GM21526 (cell line): ENCODE measurements at regions not wholly inside any gene's neighbourhood (a gene's known extent, or its start where the extent isn't known, plus 50 kb on each side); places are given as distances from the start of the nearest gene placed in this dataset.
"Not testable (repeated sequence)": the region's sequence is repeated elsewhere in the genome, so short reads cannot be mapped to it uniquely, and the experiment has no call there.

Source experiments
- ATAC-seq: cut with Tn5 transposase; IDR thresholded peaks from one replicate; pipeline ENCODE4 v1.9.1; 2021; ENCODE audit warnings: moderate library complexity; ENCODE audit not compliant: unreplicated experiment, low FRiP score

GRCh38 chr1:228937351-228937750, 202.1 kb downstream of the RHOU start:
- ATAC-seq: no peak

GRCh38 chr1:228937851-228938536, 202.7 kb downstream of the RHOU start:
- no peak for ATAC-seq

- ATAC-seq: no peak
These were observed 203.2 kb downstream of the RHOU start for GRCh38 chr1:228938537-228938901.

- ATAC-seq: no peak
These were observed 203.9 kb downstream of the RHOU start for GRCh38 chr1:228939001-228939691.

- ATAC-seq: no peak
These were observed 204.7 kb downstream of the RHOU start for GRCh38 chr1:228939881-228940392.

- no peak for ATAC-seq
These were observed 205.2 kb downstream of the RHOU start for GRCh38 chr1:228940526-228940925.

- ATAC-seq: no peak
These were observed 205.6 kb downstream of the RHOU start for GRCh38 chr1:228940926-228941325.

GRCh38 chr1:228941666-228942065, 206.4 kb downstream of the RHOU start:
- ATAC-seq: no peak

GRCh38 chr1:228943436-228943835, 208.2 kb downstream of the RHOU start:
- no peak for ATAC-seq

GRCh38 chr1:228944296-228944695, 209.0 kb downstream of the RHOU start:
- ATAC-seq: no peak

GRCh38 chr1:228944935-228945371, 209.7 kb downstream of the RHOU start:
- no peak for ATAC-seq

GRCh38 chr1:228945885-228946284, 210.6 kb downstream of the RHOU start:
- ATAC-seq: no peak

- ATAC-seq: not testable (repeated sequence)
These were observed 214.3 kb downstream of the RHOU start for GRCh38 chr1:228949617-228950016.

GRCh38 chr1:228953207-228953606, 217.9 kb downstream of the RHOU start:
- ATAC-seq: no peak

GRCh38 chr1:228953808-228954207, 218.5 kb downstream of the RHOU start:
- not testable (repeated sequence) for ATAC-seq

GRCh38 chr1:228955691-228956090, 220.4 kb downstream of the RHOU start:
- no peak for ATAC-seq

- ATAC-seq: no peak
These were observed 221.6 kb downstream of the RHOU start for GRCh38 chr1:228956864-228957263.

- no peak for ATAC-seq
These were observed 222.3 kb downstream of the RHOU start for GRCh38 chr1:228957535-228957934.

- no peak for ATAC-seq
These were observed 222.8 kb downstream of the RHOU start for GRCh38 chr1:228958121-228958520.

- no peak for ATAC-seq
These were observed 223.5 kb downstream of the RHOU start for GRCh38 chr1:228958741-228959140.

GRCh38 chr1:228960705-228961104, 225.4 kb downstream of the RHOU start:
- no peak for ATAC-seq

GRCh38 chr1:228961511-228961910, 226.2 kb downstream of the RHOU start:
- no peak for ATAC-seq
